Esophagus muscularis mucosa (tissue), 3 donors: ENCODE measurements at regions not wholly inside any gene's neighbourhood (a gene's known extent, or its start where the extent isn't known, plus 50 kb on each side); places are given as distances from the start of the nearest gene placed in this dataset.
"Not testable (repeated sequence)": the region's sequence is repeated elsewhere in the genome, so short reads cannot be mapped to it uniquely, and the experiment has no call there.

Experiments
- CTCF ChIP-seq, 3 experiments: fragments of 200-600 bp in 2 of 3; fragments of 450-650 bp in 1 of 3; sonication (generic) in 2 of 3; IDR thresholded peaks; one replicate each; pipeline ENCODE4 v1.5.1; 2017 to 2019; ENCODE audit warnings: antibody characterized with exemption in 3 of 3, mild to moderate bottlenecking in 2 of 3, moderate library complexity in 1 of 3
- POLR2A ChIP-seq: fragments of 450-650 bp; IDR thresholded peaks from one replicate; pipeline ENCODE4 v1.6.1; 2017; ENCODE audit warnings: antibody characterized with exemption, moderate library complexity, mild to moderate bottlenecking, low read depth

- not testable (repeated sequence) for TF ChIP-seq CTCF (IDR thresholded peaks at IDR 0.05); POLR2A
Measured at GRCh38 chr1:120600442-120601041, 123.2 kb upstream of the NBPF26 start.
